GM18861 (cell line): ENCODE measurements at regions not wholly inside any gene's neighbourhood (a gene's known extent, or its start where the extent isn't known, plus 50 kb on each side); places are given as distances from the start of the nearest gene placed in this dataset.

Experiments
- ATAC-seq: cut with Tn5 transposase; IDR thresholded peaks from one replicate; pipeline ENCODE4 v1.9.1; 2021; ENCODE audit not compliant: unreplicated experiment

- ATAC-seq: no peak
Measured at GRCh38 chr9:13607481-13608441, 328.3 kb upstream of the MPDZ start.

DNA sequence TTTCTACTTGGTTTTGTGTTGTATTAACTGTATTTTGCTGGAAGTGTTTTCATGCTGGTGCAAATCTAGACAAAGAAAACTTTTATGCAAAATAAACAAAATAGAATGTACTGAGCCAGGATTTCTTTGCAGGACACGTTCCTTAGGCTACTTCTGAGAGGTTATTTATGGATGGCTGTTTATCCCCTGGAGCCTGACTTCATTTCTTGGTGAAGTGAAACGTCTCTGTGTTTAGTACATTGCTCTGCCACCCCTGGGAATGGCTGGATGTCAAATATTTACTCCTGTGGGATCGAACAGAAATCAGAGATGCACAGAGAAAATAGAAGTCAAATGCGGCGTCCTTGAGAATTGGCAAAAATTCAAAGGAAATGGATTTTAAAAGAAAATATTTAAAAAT, 327.1 kb upstream of the MPDZ start:
- no peak for ATAC-seq

DNA sequence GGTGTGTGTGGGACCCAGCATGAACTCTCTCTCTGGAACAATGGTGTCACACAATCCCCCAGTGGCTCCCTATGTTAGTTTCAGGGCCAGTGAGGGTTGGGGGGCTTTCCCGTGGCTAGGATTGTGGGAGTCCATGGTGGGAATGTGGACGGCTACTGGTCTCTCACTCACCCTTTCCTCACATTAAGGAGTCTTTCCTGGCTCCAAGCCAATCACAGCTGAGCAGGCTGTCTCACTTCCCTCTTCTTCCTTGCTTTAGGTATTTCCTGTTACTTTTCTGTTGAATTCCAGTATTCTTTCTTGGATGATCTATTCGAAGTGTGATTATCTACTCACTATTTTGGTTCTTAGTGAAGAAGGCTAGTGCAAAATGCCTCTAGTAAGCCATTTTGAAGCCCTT, 324.4 kb upstream of the MPDZ start:
- no peak for ATAC-seq

DNA sequence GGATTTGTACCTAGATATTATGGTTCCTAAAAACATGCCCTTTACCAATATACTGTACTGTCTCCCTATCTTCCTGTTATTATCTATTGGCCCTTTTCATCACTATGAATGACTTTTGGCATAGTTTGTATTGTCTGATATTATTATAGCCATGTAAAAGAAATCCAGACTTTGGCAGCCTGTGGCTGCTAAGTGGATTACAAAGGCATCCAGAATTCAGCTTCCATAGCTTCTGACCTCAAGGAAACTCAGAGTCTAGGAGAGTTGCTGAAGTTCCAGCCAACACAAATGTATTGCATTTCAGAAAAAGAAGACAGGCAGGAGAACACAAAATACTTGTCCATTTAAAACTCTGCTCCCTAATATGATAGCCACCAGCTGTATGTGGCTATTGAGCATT, 319.2 kb upstream of the MPDZ start:
- ATAC-seq: no peak

DNA sequence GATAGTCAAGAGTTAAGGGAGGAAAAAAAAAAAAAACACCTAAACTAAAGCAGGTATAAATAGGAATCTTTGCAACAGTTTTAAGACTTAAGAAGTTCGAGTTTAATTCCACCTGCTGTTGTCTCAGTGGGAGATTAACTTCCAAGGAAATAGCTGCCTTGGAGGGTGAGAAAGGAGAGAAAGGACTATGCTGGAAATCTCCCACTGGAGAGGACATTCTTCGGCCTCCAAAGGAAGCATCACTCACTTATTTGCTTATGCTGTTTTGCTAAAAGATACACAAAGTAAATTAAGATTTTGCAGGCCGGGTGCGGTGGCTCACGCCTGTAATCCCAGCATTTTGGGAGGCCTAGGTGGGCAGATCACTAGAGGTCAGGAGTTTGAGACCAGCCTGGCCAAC, 317.9 kb upstream of the MPDZ start:
- no peak for ATAC-seq

- no peak for ATAC-seq
Measured at GRCh38 chr9:13597004-13597403, 317.5 kb upstream of the MPDZ start.

GRCh38 chr9:13596383-13596970, 317.0 kb upstream of the MPDZ start:
- no peak for ATAC-seq

GRCh38 chr9:13590996-13591395, 311.5 kb upstream of the MPDZ start:
- ATAC-seq: no peak

- ATAC-seq: no peak
Measured at GRCh38 chr9:13589034-13589737, 309.7 kb upstream of the MPDZ start.

DNA sequence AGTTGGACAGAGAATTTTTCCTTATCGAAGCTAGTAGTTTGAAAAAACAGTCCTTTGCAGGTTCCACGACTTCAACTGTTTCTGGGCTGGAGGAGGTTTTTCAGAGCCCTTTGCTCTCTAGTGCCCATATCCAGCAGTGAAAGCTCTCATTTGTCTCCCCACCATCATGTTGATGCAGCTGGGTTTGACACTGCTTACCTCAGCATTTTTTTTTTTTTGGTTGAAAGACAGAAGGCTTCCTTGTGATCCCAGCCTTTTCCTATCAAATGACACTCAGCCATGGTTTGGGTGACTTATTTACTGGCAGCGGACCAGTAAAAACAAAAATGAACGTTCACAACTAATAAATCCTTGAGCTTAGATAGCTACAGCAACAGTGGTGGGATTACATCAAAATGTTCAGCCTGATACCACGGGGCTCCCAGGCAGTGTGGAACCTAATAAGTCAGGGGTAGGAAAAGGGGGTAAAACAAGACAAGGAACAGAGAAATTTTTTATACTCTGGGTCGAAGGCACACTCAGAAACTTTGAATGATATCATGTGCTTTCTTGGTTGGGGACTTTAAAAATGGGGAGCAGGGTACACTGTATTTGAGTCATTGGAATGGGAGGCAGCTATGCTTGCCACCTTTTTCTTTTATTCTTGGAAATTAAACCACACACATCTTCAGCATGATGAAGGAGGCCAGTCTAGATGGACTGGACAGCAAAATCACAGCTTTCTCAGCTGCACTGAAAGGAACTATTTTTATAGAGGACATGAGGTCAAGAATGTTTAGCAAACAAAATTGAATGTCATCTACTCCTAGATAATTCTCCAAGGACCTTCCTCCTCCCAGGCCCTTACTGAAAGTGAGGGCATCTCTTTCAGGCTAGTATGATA, 308.9 kb upstream of the MPDZ start:
- ATAC-seq: no peak

- ATAC-seq: no peak
Measured at GRCh38 chr9:13587571-13587970, 308.1 kb upstream of the MPDZ start.

GRCh38 chr9:13586587-13587374, 307.3 kb upstream of the MPDZ start:
- no peak for ATAC-seq

- no peak for ATAC-seq
Measured at GRCh38 chr9:13580760-13581159, 301.3 kb upstream of the MPDZ start.

GRCh38 chr9:13580131-13580530, 300.6 kb upstream of the MPDZ start:
- ATAC-seq: no peak

- no peak for ATAC-seq
Measured at GRCh38 chr9:13576101-13576500, 296.6 kb upstream of the MPDZ start.

DNA sequence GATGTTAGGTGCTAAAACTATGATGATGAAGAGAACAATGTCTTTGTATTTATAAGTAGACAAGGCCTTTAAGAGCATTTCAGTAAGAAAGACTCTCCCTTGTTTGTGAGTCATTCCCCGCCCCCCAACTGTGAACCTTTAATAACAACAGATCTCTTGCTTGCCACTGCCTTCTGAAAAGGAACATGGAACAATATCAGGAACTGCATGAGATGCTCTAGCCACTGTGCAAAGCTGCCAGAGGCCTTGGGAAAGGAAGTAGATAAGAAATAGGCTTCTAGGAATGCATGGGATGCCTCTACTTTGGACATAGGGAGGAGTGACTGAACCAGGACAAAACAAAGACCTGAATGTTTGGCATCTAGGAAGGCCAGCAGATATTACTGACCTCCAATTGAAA, 296.1 kb upstream of the MPDZ start:
- ATAC-seq: no peak

- ATAC-seq: no peak
Measured at GRCh38 chr9:13570068-13570974, 290.8 kb upstream of the MPDZ start.

GRCh38 chr9:13569602-13570067, 290.1 kb upstream of the MPDZ start:
- ATAC-seq: no peak
